ENCODE measurements at regions not wholly inside any gene's neighbourhood (a gene's known extent, or its start where the extent isn't known, plus 50 kb on each side); places are given as distances from the start of the nearest gene placed in this dataset.

- TF ChIP-seq, protein P1, sequence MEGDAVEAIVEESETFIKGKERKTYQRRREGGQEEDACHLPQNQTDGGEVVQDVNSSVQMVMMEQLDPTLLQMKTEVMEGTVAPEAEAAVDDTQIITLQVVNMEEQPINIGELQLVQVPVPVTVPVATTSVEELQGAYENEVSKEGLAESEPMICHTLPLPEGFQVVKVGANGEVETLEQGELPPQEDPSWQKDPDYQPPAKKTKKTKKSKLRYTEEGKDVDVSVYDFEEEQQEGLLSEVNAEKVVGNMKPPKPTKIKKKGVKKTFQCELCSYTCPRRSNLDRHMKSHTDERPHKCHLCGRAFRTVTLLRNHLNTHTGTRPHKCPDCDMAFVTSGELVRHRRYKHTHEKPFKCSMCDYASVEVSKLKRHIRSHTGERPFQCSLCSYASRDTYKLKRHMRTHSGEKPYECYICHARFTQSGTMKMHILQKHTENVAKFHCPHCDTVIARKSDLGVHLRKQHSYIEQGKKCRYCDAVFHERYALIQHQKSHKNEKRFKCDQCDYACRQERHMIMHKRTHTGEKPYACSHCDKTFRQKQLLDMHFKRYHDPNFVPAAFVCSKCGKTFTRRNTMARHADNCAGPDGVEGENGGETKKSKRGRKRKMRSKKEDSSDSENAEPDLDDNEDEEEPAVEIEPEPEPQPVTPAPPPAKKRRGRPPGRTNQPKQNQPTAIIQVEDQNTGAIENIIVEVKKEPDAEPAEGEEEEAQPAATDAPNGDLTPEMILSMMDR (IDR thresholded peaks at IDR 0.05) = no peak
- TF ChIP-seq EZH2 (IDR thresholded peaks at IDR 0.05; ENCODE audit: borderline replicate concordance, insufficient read depth, low read depth, low read length, poor library complexity, severe bottlenecking) = no peak
These were observed 72.1 kb upstream of the INHBA start for GRCh38 chr7:41774966-41775365.
